GM23338 (cell line): ENCODE measurements at regions not wholly inside any gene's neighbourhood (a gene's known extent, or its start where the extent isn't known, plus 50 kb on each side); places are given as distances from the start of the nearest gene placed in this dataset.

Experiments used
- CREB1 ChIP-seq: fragments of 250-450 bp; sonication (Bioruptor Pico); IDR thresholded peaks from 2 replicates; pipeline ENCODE4 v1.5.0; 2020; ENCODE audit warnings: low read depth, mild to moderate bottlenecking, moderate library complexity
- CTCF ChIP-seq, 2 experiments: fragments of 200-600 bp in 1 of 2; sonication (generic) in 1 of 2; conservative IDR thresholded peaks; 2 replicates each; pipeline versions ENCODE4 v1.5.1 to v1.6.1; 2016 to 2017; ENCODE audit warnings: antibody characterized with exemption in 2 of 2, low read depth in 2 of 2, mild to moderate bottlenecking in 2 of 2, moderate library complexity in 1 of 2
- EZH2 ChIP-seq: fragments of 200-600 bp; sonication (generic); IDR thresholded peaks from one replicate; pipeline ENCODE4 v1.8.0; 2017; ENCODE audit warnings: antibody characterized with exemption, mild to moderate bottlenecking, low read depth; ENCODE audit not compliant: unreplicated experiment
- POLR2AphosphoS5 ChIP-seq: IDR thresholded peaks from 2 replicates; pipeline ENCODE4 v1.6.1; 2016; ENCODE audit warnings: antibody characterized with exemption, low read depth
- REST ChIP-seq: IDR thresholded peaks from one replicate; pipeline ENCODE4 v1.6.1; 2018; ENCODE audit warnings: antibody characterized with exemption; ENCODE audit not compliant: unreplicated experiment

DNA sequence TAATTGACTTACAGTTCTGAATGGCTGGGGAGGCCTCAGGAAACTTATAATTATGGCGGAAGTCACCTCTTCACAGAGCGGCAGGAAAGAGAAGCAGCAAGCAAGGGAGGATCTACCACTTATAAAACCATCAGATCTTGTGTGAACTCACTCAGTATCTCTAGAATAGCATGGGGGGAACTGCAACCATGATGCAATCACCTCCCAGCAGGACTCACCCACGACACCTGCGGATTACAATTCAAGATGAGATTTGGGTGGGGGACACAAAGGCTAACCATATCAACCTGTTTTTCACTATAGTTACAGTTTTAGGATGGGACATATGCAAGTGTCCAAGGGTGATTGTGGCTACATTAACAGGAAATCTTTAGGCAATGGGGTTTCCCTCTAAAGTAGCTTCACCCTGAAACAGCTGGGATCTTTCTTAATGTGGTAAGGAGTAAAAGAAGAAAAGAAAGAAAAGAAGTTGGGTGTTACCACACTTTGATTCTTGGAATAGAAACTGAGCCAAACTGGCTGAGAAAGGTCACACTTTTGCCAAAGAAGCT, 453.8 kb downstream of the OTOL1 start:
- TF ChIP-seq CTCF (conservative IDR thresholded peaks at IDR 0.05; ENCODE audit: low read depth in 2 of 2) (no peak), POLR2AphosphoS5 (no peak), EZH2 (no peak), CREB1 (no peak), REST (no peak)
